Keratinocyte (primary cell): ENCODE measurements at regions not wholly inside any gene's neighbourhood (a gene's known extent, or its start where the extent isn't known, plus 50 kb on each side); places are given as distances from the start of the nearest gene placed in this dataset.

Experiments
- DNase-seq: peaks from one replicate; pipeline ENCODE4 v3.0.0-alpha.2; 2011; ENCODE audit warnings: low read depth, missing footprints, low spot score
- FAIRE-seq: peaks from 2 replicates; lab custom pipeline; 2011; peaks lifted over from hg19 to GRCh38; lab: Jason Lieb, UNC
- H2AFZ ChIP-seq: 2 replicates; pipeline ENCODE4 v1.6.0; 2012; ENCODE audit warnings: low read length, control low read depth, inconsistent platforms; ENCODE audit not compliant: control insufficient read depth
- H3K27ac ChIP-seq: 2 replicates; pipeline ENCODE4 v1.5.1; 2011; ENCODE audit warnings: low read length; ENCODE audit not compliant: control insufficient read depth, insufficient read depth
- H3K27me3 ChIP-seq: 3 replicates; pipeline ENCODE4 v1.6.0; 2011; ENCODE audit warnings: low read length; ENCODE audit not compliant: control insufficient read depth, insufficient read depth; ENCODE audit errors: extremely low read depth
- H3K36me3 ChIP-seq, 2 experiments: 2 replicates in 1 of 2; 3 replicates in 1 of 2; pipeline ENCODE4 v1.5.1; 2011; ENCODE audit warnings: low read length in 2 of 2, mild to moderate bottlenecking in 1 of 2; ENCODE audit not compliant: control insufficient read depth in 2 of 2, insufficient read depth in 2 of 2; ENCODE audit errors: extremely low read depth in 1 of 2
- H3K4me1 ChIP-seq: 3 replicates; pipeline ENCODE4 v1.5.1; 2011; ENCODE audit warnings: low read length; ENCODE audit not compliant: control insufficient read depth, insufficient read depth; ENCODE audit errors: extremely low read depth
- H3K4me2 ChIP-seq: 3 replicates; pipeline ENCODE4 v1.6.0; 2011; ENCODE audit warnings: low read depth, low read length; ENCODE audit not compliant: control insufficient read depth, insufficient read depth; ENCODE audit errors: extremely low read depth
- H3K4me3 ChIP-seq, 3 experiments: fragments of 200-600 bp in 1 of 3; sonication (generic) in 1 of 3; 2 replicates in 2 of 3; 3 replicates in 1 of 3; pipeline ENCODE4 v1.5.1; 2011 to 2016; ENCODE audit warnings: low read length in 3 of 3, mild to moderate bottlenecking in 3 of 3, control low read depth in 2 of 3, inconsistent platforms in 1 of 3, low read depth in 1 of 3, mixed read lengths in 1 of 3, mixed run types in 1 of 3, moderate library complexity in 1 of 3; ENCODE audit not compliant: control insufficient read depth in 2 of 3, insufficient read depth in 2 of 3; ENCODE audit errors: extremely low read depth in 1 of 3
- H3K79me2 ChIP-seq: 2 replicates; pipeline ENCODE4 v1.6.0; 2012; ENCODE audit warnings: low read length; ENCODE audit not compliant: control insufficient read depth, insufficient read depth
- H3K9ac ChIP-seq: 3 replicates; pipeline ENCODE4 v1.6.0; 2011; ENCODE audit warnings: low read length; ENCODE audit not compliant: control insufficient read depth, insufficient read depth; ENCODE audit errors: extremely low read depth
- H3K9me1 ChIP-seq: 3 replicates; pipeline ENCODE4 v1.6.0; 2011; ENCODE audit warnings: low read length; ENCODE audit not compliant: control insufficient read depth, insufficient read depth; ENCODE audit errors: extremely low read depth
- H3K9me3 ChIP-seq: 2 replicates; pipeline ENCODE4 v1.5.1; 2012; ENCODE audit warnings: low read depth, low read length; ENCODE audit not compliant: control insufficient read depth
- H4K20me1 ChIP-seq: 3 replicates; pipeline ENCODE4 v1.6.0; 2011; ENCODE audit warnings: low read length; ENCODE audit not compliant: control insufficient read depth, insufficient read depth; ENCODE audit errors: extremely low read depth
- CTCF ChIP-seq, 3 experiments: IDR thresholded peaks in 1 of 3; conservative IDR thresholded peaks in 1 of 3; optimal IDR thresholded peaks in 1 of 3; 2 replicates in 2 of 3; 3 replicates in 1 of 3; pipeline versions ENCODE3 to v1.5.1; 2011; ENCODE audit warnings: low read length in 3 of 3, mild to moderate bottlenecking in 3 of 3, moderate library complexity in 2 of 3, control low read depth in 1 of 3, inconsistent platforms in 1 of 3; ENCODE audit not compliant: insufficient read depth in 2 of 3; ENCODE audit errors: extremely low read depth in 1 of 3
- EZH2 ChIP-seq: IDR thresholded peaks from one replicate; pipeline ENCODE4 v1.6.1; 2012; ENCODE audit warnings: inconsistent platforms, mild to moderate bottlenecking, low read length, moderate library complexity
- dilution Hi-C: fragments of 300-500 bp; cut with MboI; formaldehyde crosslinking; loops from one replicate; pipeline ENCODE4 v1.7.0; 2020; ENCODE audit warnings: low sequenced_read_pairs; ENCODE audit not compliant: extremely low pct_ligation_motif_present

- Histone ChIP-seq H3K4me1 (peaks cover 2% of the 10 kb centered on the region), H3K4me2 (no peak overlapping the region), H3K36me3 (no peaks in the 10 kb centered on the region), H3K9me1 (no peaks in the 10 kb centered on the region), H3K4me3 (no peak overlapping the region), H3K9me3 (no peaks in the 10 kb centered on the region), H3K27me3 (no peaks in the 10 kb centered on the region), H3K9ac (no peak overlapping the region), H3K27ac (no peak overlapping the region), H3K79me2 (no peaks in the 10 kb centered on the region), H2AFZ (no peak overlapping the region), H4K20me1 (no peaks in the 10 kb centered on the region)
- FAIRE-seq: no peak
- dilution Hi-C loops: no loop called here
- no peak for TF ChIP-seq CTCF (optimal IDR thresholded peaks at IDR 0.05 in 1 of 3, IDR thresholded peaks at IDR 0.05 in 1 of 3, conservative IDR thresholded peaks at IDR 0.05 in 1 of 3; ENCODE audit: extremely low read depth in 1 of 3, insufficient read depth in 2 of 3, low read length in 3 of 3)
- TF ChIP-seq EZH2: no peak
- no peak for DNase-seq
These were observed 320.0 kb downstream of the MTX2 start for GRCh38 chr2:176589287-176589686.

GRCh38 chr2:176589825-176590440 is 320.7 kb downstream of the MTX2 start:
- dilution Hi-C loops: no loop called here
- no peak overlapping the region for H3K27ac ChIP-seq
- no peaks in the 10 kb centered on the region for H3K4me1 ChIP-seq
- H3K9ac ChIP-seq: no peak overlapping the region
- no peak for DNase-seq
- no peak for FAIRE-seq
- no peaks in the 10 kb centered on the region for H3K9me1 ChIP-seq
- H2AFZ ChIP-seq: no peak overlapping the region
- H4K20me1 ChIP-seq: no peaks in the 10 kb centered on the region
- no peak overlapping the region for H3K4me3 ChIP-seq
- no peak for TF ChIP-seq CTCF (optimal IDR thresholded peaks at IDR 0.05 in 1 of 3, IDR thresholded peaks at IDR 0.05 in 1 of 3, conservative IDR thresholded peaks at IDR 0.05 in 1 of 3; ENCODE audit: extremely low read depth in 1 of 3, insufficient read depth in 2 of 3, low read length in 3 of 3)
- no peak for TF ChIP-seq EZH2
- no peaks in the 10 kb centered on the region for H3K36me3 ChIP-seq
- H3K9me3 ChIP-seq: no peaks in the 10 kb centered on the region
- H3K79me2 ChIP-seq: no peaks in the 10 kb centered on the region
- H3K4me2 ChIP-seq: no peak overlapping the region
- no peaks in the 10 kb centered on the region for H3K27me3 ChIP-seq
